Thymus (tissue), 11 donors: ENCODE measurements at regions not wholly inside any gene's neighbourhood (a gene's known extent, or its start where the extent isn't known, plus 50 kb on each side); places are given as distances from the start of the nearest gene placed in this dataset.
"Not testable (repeated sequence)": the region's sequence is repeated elsewhere in the genome, so short reads cannot be mapped to it uniquely, and the experiment has no call there.

Experiments
- DNase-seq, 9 donors: peaks; one replicate each; pipeline ENCODE4 v3.0.0-alpha.2; 2013; ENCODE audit warnings: low spot score in 9 of 9, low read depth in 6 of 9, missing footprints in 1 of 9
- H3K27ac ChIP-seq, 2 donors: one replicate each; pipeline ENCODE4 v1.5.1; 2013; ENCODE audit warnings: control low read depth in 1 of 2, low read depth in 1 of 2, low read length in 1 of 2, mild to moderate bottlenecking in 1 of 2, moderate library complexity in 1 of 2
- H3K27me3 ChIP-seq, 2 donors: one replicate each; pipeline ENCODE4 v1.5.1; 2013; ENCODE audit warnings: low read length in 1 of 2; ENCODE audit not compliant: control insufficient read depth in 2 of 2, insufficient read depth in 1 of 2
- H3K36me3 ChIP-seq, 2 donors: one replicate each; pipeline ENCODE4 v1.5.1; 2013; ENCODE audit warnings: low read length in 1 of 2, mild to moderate bottlenecking in 1 of 2, moderate library complexity in 1 of 2; ENCODE audit not compliant: control insufficient read depth in 2 of 2, insufficient read depth in 2 of 2
- H3K4me1 ChIP-seq, 2 donors: one replicate each; pipeline ENCODE4 v1.5.1; 2013; ENCODE audit warnings: low read length in 2 of 2; ENCODE audit not compliant: control insufficient read depth in 2 of 2, insufficient read depth in 2 of 2
- H3K4me3 ChIP-seq, 2 donors: one replicate each; pipeline ENCODE4 v1.5.1; 2013; ENCODE audit warnings: low read length in 2 of 2, control low read depth in 1 of 2, mild to moderate bottlenecking in 1 of 2
- H3K9me3 ChIP-seq, 2 donors: one replicate each; pipeline ENCODE4 v1.5.1; 2013; ENCODE audit warnings: low read length in 1 of 2, mild to moderate bottlenecking in 1 of 2; ENCODE audit not compliant: control insufficient read depth in 2 of 2, insufficient read depth in 1 of 2
- WGBS: extraction: QIAGEN DNeasy Blood & Tissue Kit; methylation state at CpG from one replicate; pipeline ENCODE4 v1.1.7; 2013; 5-methylcytosine and 5-hydroxymethylcytosine counted together
- donor health status: healthy.

DNA sequence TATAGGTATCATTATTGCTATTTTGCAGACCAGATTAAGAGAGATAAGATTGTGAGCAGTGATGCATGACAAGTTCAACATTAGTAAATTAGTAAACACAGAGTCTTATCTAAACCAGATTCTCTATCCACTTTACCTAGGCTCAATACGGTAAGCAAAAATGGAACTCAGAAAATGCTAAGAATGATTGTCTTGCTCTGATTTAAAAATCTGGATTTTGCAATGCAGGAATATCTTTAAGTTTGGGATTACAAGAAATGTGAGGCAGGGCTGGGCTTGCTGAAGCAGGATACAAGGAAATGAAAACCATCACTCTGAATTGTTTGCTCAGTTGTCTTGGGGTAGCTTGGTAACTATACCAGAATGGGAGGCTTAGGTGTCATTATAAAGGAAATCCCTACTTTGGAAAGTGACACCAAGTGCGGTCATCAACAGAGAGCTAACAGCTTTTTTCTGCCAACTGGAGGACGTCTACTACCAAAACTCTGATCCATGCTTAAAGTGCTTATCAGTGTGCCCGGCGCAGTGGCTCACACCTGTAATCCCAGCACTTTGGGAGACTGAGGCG lies 332.7 kb upstream of the RUNX1 start:
- no peak overlapping the region for H3K27ac ChIP-seq

GRCh38 chr21:35380304-35380703 lies 331.2 kb upstream of the RUNX1 start:
- 98% methylated on average over 3 of the region's 3 CpGs for WGBS
- H3K36me3 ChIP-seq, H3K9me3 ChIP-seq, DNase-seq, H3K27me3 ChIP-seq, H3K4me1 ChIP-seq, H3K4me3 ChIP-seq, H3K27ac ChIP-seq: not testable (repeated sequence)

More for the DNA sequence above, 332.7 kb upstream of the RUNX1 start:
- WGBS, result 89% methylated on average over 6 of the region's 6 CpGs
- no peaks in the 10 kb centered on the region for H3K9me3 ChIP-seq
- H3K36me3 ChIP-seq, result no peaks in the 10 kb centered on the region
- H3K4me1 ChIP-seq, result no peaks in the 10 kb centered on the region
- DNase-seq, result no peak
- no peak overlapping the region for H3K4me3 ChIP-seq
- H3K27me3 ChIP-seq, result no peaks in the 10 kb centered on the region

- Histone ChIP-seq H3K4me3 (no peak overlapping the region), H3K36me3 (no peaks in the 10 kb centered on the region), H3K4me1 (no peaks in the 10 kb centered on the region), H3K27me3 (no peaks in the 10 kb centered on the region), H3K27ac (no peak overlapping the region), H3K9me3 (no peaks in the 10 kb centered on the region)
- DNase-seq, result no peak
- WGBS, result 100% methylated on average over 1 of the region's 1 CpG
Observed at GRCh38 chr21:35378881-35379280, 329.8 kb upstream of the RUNX1 start.

GRCh38 chr21:35377505-35378090 lies 328.5 kb upstream of the RUNX1 start:
- Histone ChIP-seq H3K4me3 (no peak overlapping the region), H3K36me3 (no peaks in the 10 kb centered on the region), H3K4me1 (no peaks in the 10 kb centered on the region), H3K27me3 (no peaks in the 10 kb centered on the region), H3K27ac (no peak overlapping the region), H3K9me3 (no peaks in the 10 kb centered on the region)
- WGBS, result 93% methylated on average over 7 of the region's 7 CpGs
- no peak for DNase-seq

- H3K4me3 ChIP-seq, result no peak overlapping the region
- no peaks in the 10 kb centered on the region for H3K36me3 ChIP-seq
- H3K9me3 ChIP-seq, result no peaks in the 10 kb centered on the region
- H3K4me1 ChIP-seq, result no peaks in the 10 kb centered on the region
- DNase-seq, result no peak
- WGBS, result 96% methylated on average over 7 of the region's 7 CpGs
- no peaks in the 10 kb centered on the region for H3K27me3 ChIP-seq
- H3K27ac ChIP-seq, result no peak overlapping the region
Observed at GRCh38 chr21:35376406-35377135, 327.5 kb upstream of the RUNX1 start.

DNA sequence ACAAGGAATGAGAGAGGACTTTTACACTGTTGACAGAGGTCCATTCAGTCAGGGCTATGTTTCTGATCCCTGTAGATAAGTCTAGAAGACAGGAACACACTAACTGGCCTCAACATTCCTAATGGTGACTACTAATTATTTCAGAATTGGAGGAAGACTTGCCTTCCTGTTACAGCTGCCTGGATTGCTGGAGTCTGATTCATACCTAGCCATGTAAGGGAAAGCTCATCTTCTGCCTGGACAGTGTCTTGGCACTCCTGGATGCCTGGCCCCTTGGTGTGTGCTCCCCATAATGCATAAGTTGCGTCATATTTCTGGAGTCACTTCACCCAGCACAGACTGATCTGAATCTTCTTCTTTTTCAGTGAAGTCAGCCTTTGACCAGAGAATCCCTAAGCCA lies 326.0 kb upstream of the RUNX1 start:
- Histone ChIP-seq H3K36me3 (no peaks in the 10 kb centered on the region), H3K27me3 (no peaks in the 10 kb centered on the region), H3K4me1 (no peaks in the 10 kb centered on the region), H3K27ac (no peak overlapping the region), H3K4me3 (no peak overlapping the region), H3K9me3 (no peaks in the 10 kb centered on the region)
- DNase-seq, result no peak
- WGBS, result 98% methylated on average over 1 of the region's 1 CpG

- WGBS, result 99% methylated on average over 2 of the region's 2 CpGs
- no peak for DNase-seq
- H3K4me1 ChIP-seq, result no peaks in the 10 kb centered on the region
- H3K27ac ChIP-seq, result no peak overlapping the region
- no peaks in the 10 kb centered on the region for H3K27me3 ChIP-seq
- H3K9me3 ChIP-seq, result no peaks in the 10 kb centered on the region
- H3K4me3 ChIP-seq, result no peak overlapping the region
- H3K36me3 ChIP-seq, result no peaks in the 10 kb centered on the region
Observed at GRCh38 chr21:35373998-35374397, 324.9 kb upstream of the RUNX1 start.

DNA sequence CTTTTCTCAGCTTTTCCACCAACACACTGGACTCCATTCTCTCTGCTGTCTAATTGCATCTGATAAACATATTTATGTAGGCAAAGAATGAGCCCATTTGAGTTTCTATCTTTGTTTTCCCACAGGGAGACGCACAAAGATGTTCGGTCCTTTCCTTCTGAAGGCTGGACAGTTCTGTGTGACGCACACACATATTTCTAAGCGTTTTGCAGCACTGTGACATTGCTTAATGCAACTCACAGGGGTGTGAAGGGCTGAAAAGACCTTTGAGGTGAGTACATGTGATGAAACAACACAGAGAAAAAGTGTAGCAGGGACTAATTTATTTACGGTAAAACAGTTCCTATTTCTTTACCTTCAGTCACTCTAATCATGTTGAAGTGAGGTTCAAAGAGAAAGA lies 323.1 kb upstream of the RUNX1 start:
- Histone ChIP-seq H3K27ac (no peak overlapping the region), H3K4me1 (no peaks in the 10 kb centered on the region), H3K4me3 (no peak overlapping the region), H3K27me3 (no peaks in the 10 kb centered on the region), H3K36me3 (no peaks in the 10 kb centered on the region), H3K9me3 (no peaks in the 10 kb centered on the region)
- DNase-seq, result no peak
- WGBS, result 97% methylated on average over 5 of the region's 5 CpGs

- Histone ChIP-seq H3K36me3 (no peaks in the 10 kb centered on the region), H3K4me3 (no peak overlapping the region), H3K4me1 (no peaks in the 10 kb centered on the region), H3K27ac (no peak overlapping the region), H3K9me3 (no peaks in the 10 kb centered on the region), H3K27me3 (no peaks in the 10 kb centered on the region)
- no peak for DNase-seq
- 98% methylated on average over 4 of the region's 4 CpGs for WGBS
Observed at GRCh38 chr21:35370671-35371070, 321.6 kb upstream of the RUNX1 start.
